Mucosa of gallbladder (tissue), 1 donor: ENCODE measurements at regions not wholly inside any gene's neighbourhood (a gene's known extent, or its start where the extent isn't known, plus 50 kb on each side); places are given as distances from the start of the nearest gene placed in this dataset.
A peak's percentile ranks its signal among the peaks of the same experiment; 100 is the strongest.
"Not testable (repeated sequence)": the region's sequence is repeated elsewhere in the genome, so short reads cannot be mapped to it uniquely, and the experiment has no call there.

ENCODE experiments used
- DNase-seq: peaks from one replicate; pipeline ENCODE4 v3.0.0-alpha.2; 2020; ENCODE audit warnings: low spot score
- donor health status: DM: no; HTN: no; CAD: no.

GRCh38 chr9:15033316-15033715, 123.1 kb upstream of the FREM1 start:
- no peak for DNase-seq

DNA sequence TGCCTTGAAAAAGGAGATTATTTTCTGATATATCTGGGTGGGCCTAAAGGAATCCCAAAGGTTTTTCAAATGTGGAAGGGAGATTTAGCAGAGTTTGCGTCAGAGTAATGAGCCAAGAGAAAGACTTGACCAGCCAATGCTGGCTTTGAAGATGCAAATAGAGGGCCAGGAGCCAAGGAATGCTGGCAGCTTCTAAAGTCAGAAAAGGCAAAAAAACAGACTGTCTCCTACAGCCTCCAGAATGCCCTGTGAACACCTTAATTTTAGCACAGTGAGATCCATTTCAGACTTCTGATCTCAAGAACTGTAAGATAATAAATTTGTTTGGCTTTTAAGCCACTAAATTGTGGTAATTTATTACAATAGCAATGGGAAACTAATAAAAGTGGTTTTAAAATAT, 122.6 kb upstream of the FREM1 start:
- no peak for DNase-seq

GRCh38 chr9:15021146-15021545, 110.9 kb upstream of the FREM1 start:
- no peak for DNase-seq

DNA sequence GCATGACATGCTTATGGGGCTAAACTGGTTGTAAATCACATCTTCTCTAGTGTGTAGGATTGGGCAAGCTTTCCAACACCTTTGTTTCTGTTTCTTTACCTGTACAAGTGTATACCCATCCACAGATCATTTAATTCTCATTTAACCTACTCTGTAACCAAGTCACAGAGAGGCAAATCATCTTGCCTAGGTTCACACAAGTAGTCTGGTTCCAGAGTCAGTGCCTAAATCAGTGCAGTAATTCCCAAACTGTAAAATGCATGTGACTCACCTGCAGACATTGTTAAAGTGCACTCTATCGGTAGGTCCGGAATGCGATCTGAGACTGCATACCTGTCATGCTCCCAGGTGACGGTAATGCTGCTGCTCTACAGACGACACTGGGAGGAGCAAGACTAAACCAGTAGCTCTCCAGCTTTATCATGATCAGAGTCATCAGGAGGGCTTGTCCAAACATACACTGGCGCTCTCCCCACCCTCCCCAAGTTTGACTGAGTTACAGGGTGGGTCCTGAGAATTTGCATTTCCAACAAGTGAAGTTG, 107.9 kb upstream of the FREM1 start:
- DNase-seq = no peak

DNA sequence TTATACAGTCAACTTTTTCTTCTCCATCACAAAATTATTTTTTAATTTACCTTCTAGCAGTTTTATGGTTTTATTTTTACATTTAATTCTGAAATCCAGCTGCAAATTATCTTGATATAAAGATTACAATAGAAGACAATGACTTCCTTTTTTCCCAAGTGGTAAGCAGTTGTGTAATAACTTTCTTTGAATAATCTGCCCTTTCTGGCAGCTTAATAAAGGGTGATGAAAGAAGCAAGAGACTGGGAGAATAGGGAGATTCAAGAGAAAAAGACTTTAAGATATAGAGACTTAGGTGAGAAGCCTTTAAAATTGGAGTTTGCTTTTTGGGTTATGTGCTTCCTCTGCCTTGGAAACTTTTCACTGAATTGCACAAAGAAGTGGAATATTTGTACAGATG, 100.4 kb upstream of the FREM1 start:
- DNase-seq = no peak

DNA sequence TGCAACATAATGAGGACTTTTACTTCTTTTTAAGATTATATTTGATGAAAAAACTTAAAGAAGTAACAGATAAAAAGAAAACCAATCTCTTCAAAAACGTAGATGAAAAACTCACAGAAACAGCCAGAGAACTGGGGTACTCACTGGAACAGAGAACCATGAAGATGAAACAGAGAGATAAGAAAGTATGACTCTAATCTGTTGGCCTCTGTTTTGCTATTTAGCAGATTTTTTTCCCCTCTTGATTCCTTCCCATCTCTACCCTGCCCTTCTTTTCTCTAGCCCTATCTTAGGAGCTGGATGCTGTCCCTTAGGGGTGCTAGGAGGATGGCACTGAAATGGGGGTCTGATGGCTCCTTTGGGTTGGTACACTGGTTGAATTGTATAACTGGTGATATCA, 97.5 kb upstream of the FREM1 start:
- DNase-seq = no peak

GRCh38 chr9:14994738-14995137, 84.5 kb upstream of the FREM1 start:
- no peak for DNase-seq

GRCh38 chr9:14993901-14994554, 83.8 kb upstream of the FREM1 start:
- DNase-seq = no peak

- DNase-seq = peak; percentile 85
Measured at GRCh38 chr9:14993061-14993800, 83.0 kb upstream of the FREM1 start.

DNA sequence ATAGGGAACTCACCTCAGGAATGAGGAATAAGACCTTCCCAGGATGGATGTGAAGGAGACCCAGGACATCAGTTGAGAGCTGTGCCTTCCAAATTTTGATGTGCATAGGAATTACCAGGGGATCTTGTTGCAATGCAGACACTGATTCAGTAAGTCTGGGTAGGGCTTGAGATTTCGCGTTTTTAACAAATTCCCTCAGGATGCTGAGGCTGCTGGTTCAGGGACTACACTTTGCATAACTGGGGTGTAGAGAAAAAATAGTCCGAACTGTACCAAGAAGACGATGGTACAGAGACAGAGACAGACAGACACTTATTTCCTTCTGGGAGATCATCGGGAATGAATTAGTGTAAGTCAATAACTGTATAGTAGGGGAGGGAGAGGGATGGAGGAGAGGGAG, 82.3 kb upstream of the FREM1 start:
- no peak for DNase-seq

DNA sequence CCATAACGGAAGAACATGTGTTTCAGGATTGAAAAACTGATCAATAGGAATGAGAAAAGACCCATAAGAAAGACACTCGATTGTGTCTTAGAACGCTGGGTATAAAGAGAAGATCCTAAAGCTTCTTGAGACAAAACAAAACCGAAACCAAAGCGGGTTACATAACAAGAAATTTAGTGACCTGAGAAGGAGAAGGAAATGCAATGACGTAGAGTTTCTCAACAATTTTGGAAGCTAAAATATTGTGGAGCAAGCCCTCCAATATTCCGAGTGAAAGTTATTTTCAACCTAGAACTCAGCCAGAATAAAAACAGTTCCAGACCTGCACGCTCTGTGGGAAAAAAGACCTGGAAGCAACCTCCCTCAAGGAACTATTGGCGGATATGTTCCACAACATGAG, 81.9 kb upstream of the FREM1 start:
- DNase-seq = no peak

DNA sequence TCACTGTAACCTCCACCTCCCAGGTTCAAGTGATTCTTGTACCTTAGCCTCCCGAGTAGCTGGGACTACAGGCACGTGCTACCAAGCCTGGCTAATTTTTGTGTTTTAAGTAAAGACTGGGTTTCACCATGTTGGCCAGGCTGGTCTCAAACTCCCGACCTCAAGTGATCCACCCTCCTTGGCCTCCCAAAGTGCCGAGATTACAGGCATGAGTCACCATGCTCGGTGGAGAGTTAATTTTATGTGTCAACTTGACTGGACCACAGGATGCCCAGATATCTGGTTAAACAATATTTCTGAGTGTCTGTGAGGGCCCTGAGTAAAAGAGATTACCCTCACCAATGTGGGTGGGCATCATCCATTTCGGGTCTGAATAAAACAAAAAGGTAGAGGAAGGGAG, 80.4 kb upstream of the FREM1 start:
- not testable (repeated sequence) for DNase-seq

GRCh38 chr9:14989811-14990210, 79.6 kb upstream of the FREM1 start:
- DNase-seq = no peak

- not testable (repeated sequence) for DNase-seq
Measured at GRCh38 chr9:14989336-14989735, 79.1 kb upstream of the FREM1 start.

GRCh38 chr9:14987858-14988257, 77.6 kb upstream of the FREM1 start:
- no peak for DNase-seq

GRCh38 chr9:14985419-14985818, 75.2 kb upstream of the FREM1 start:
- no peak for DNase-seq

GRCh38 chr9:14983599-14983998, 73.4 kb upstream of the FREM1 start:
- DNase-seq = no peak

- no peak for DNase-seq
Measured at GRCh38 chr9:14981291-14981950, 71.2 kb upstream of the FREM1 start.

- no peak for DNase-seq
Measured at GRCh38 chr9:14978022-14979000, 68.1 kb upstream of the FREM1 start.

DNA sequence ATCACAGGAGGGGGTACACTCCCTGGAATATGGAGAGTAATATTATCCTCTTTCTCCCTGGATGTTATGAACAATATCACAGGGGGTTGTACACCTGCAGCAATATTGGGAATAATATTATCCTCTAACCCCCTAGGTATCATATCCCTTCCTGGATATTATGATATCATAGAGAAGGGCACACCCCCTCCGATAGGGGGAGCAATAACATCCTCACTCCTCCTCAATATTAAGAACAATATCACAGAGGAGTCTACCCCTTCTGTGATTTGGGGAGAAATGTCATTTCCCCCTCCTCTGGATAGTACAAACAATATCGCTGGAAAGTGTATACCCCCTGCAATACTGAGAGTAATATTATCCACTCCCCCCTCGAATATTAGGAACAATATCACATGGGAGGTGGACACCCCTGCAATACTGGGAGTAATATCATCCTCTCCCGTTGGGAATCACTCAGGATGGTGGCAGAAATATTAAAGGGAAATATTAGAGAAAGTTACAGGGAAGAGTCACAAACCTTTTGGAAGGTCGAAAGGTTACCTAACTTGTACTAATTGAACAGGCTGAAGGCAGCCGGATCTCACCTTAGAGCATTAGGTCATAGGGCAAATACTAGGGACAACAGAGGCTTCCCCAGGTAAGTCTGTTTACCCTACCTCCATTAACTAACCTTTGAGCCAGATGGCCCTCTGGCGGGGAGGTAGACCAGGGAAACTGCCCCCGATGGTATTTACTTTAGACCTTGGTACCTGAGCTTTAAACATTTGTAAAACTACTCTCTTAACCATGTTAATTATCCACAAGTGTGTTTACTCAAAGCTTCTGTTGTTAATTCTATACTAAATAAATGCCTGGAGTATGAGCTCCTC, 57.5 kb upstream of the FREM1 start:
- DNase-seq = no peak
